ENCODE measurements at regions not wholly inside any gene's neighbourhood (a gene's known extent, or its start where the extent isn't known, plus 50 kb on each side); places are given as distances from the start of the nearest gene placed in this dataset.

GRCh38 chr5:66353186-66353585 is 209.1 kb downstream of the SREK1 start:
- TF ChIP-seq CTCF (conservative IDR thresholded peaks at IDR 0.05; ENCODE audit: low read length) (no peak), EZH2phosphoT487 (IDR thresholded peaks at IDR 0.05; ENCODE audit: borderline replicate concordance) (no peak)
